ENCODE measurements at regions not wholly inside any gene's neighbourhood (a gene's known extent, or its start where the extent isn't known, plus 50 kb on each side); places are given as distances from the start of the nearest gene placed in this dataset.

DNA sequence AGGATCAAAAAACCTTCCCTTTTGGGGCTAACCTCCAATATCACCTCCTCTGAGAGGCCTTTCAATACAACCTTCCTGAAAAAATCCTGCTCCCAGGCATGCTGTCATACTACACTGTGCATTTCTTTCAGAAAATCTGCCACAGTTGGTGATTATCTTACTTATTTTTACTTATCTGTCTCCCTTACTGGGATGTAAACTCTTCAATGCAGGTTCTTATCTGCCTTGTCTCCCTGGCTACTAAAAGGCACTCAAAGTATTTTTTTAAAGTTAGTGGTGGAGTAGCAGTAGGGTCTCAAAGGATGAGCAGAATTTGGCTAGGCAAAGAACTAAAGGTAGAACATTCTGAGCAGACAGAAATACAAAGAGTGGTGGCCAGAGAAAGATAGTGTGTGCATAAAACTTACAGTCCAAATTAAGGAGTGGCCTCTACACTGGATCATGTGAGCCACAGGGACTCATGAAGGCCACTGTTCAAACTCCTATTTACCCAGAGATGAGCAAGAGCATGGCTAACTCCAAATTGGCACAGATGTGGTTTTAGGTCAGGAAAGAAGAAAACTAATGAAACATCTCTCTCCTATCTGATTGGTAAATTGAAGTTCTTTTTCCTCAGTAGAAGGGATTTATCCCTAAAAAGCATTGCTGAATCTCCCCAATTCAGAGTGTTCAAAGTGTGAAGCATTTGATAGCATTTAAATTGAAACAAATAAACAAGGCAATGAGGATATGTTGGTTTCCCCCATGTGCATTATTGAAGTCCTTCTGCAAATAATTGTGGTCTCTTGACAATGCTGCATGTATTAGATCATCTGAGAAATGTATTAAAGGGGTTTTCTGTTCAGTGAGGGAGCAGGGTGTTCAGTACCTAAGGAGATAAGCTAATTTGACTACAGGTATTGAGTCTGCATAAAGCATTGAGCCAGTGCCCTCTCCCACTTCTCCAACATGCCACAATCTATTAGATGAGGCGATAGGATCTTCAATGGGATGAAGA, 285.5 kb downstream of the MREG start (continued):
- TF ChIP-seq, protein P1, sequence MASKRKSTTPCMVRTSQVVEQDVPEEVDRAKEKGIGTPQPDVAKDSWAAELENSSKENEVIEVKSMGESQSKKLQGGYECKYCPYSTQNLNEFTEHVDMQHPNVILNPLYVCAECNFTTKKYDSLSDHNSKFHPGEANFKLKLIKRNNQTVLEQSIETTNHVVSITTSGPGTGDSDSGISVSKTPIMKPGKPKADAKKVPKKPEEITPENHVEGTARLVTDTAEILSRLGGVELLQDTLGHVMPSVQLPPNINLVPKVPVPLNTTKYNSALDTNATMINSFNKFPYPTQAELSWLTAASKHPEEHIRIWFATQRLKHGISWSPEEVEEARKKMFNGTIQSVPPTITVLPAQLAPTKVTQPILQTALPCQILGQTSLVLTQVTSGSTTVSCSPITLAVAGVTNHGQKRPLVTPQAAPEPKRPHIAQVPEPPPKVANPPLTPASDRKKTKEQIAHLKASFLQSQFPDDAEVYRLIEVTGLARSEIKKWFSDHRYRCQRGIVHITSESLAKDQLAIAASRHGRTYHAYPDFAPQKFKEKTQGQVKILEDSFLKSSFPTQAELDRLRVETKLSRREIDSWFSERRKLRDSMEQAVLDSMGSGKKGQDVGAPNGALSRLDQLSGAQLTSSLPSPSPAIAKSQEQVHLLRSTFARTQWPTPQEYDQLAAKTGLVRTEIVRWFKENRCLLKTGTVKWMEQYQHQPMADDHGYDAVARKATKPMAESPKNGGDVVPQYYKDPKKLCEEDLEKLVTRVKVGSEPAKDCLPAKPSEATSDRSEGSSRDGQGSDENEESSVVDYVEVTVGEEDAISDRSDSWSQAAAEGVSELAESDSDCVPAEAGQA (IDR thresholded peaks at IDR 0.05; ENCODE audit: low read depth), result no peak
- TF ChIP-seq, protein P1 (CRISPR knock-in tag; IDR thresholded peaks at IDR 0.05; ENCODE audit: borderline replicate concordance), result no peak
- TF ChIP-seq ZNF737 (CRISPR knock-in tag; IDR thresholded peaks at IDR 0.05; ENCODE audit: borderline replicate concordance), result no peak
- TF ChIP-seq RXRA (CRISPR knock-in tag; IDR thresholded peaks at IDR 0.05), result no peak
- no peak for TF ChIP-seq ZNF549 (CRISPR knock-in tag; IDR thresholded peaks at IDR 0.05)
- peak; percentile 54; the same call in 1 of the 2 replicates for TF ChIP-seq EHMT2 (IDR thresholded peaks at IDR 0.05; ENCODE audit: borderline replicate concordance, low read depth, low read length)
- TF ChIP-seq, protein P2, sequence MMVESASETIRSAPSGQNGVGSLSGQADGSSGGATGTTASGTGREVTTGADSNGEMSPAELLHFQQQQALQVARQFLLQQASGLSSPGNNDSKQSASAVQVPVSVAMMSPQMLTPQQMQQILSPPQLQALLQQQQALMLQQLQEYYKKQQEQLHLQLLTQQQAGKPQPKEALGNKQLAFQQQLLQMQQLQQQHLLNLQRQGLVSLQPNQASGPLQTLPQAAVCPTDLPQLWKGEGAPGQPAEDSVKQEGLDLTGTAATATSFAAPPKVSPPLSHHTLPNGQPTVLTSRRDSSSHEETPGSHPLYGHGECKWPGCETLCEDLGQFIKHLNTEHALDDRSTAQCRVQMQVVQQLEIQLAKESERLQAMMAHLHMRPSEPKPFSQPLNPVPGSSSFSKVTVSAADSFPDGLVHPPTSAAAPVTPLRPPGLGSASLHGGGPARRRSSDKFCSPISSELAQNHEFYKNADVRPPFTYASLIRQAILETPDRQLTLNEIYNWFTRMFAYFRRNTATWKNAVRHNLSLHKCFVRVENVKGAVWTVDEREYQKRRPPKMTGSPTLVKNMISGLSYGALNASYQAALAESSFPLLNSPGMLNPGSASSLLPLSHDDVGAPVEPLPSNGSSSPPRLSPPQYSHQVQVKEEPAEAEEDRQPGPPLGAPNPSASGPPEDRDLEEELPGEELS (CRISPR knock-in tag; IDR thresholded peaks at IDR 0.05), result 0 out of 2 replicates have a peak, but pooled peaks have one; percentile 27
- no peak for TF ChIP-seq TGIF2 (CRISPR knock-in tag; IDR thresholded peaks at IDR 0.05)
- peak in 1 of 2 experiments; percentile 78; a peak in 2 of 4 replicates for TF ChIP-seq EP300 (IDR thresholded peaks at IDR 0.05; ENCODE audit: low read depth in 2 of 2, low read length in 2 of 2)
- TF ChIP-seq EP300 (CRISPR knock-in tag; IDR thresholded peaks at IDR 0.05; ENCODE audit: borderline replicate concordance), result peak; percentile 13; the same call in 1 of the 2 replicates
- TF ChIP-seq TBX2 (CRISPR knock-in tag; IDR thresholded peaks at IDR 0.05; ENCODE audit: borderline replicate concordance), result 0 out of 2 replicates have a peak, but pooled peaks have one; percentile 30
- TF ChIP-seq ZHX1 (CRISPR knock-in tag; IDR thresholded peaks at IDR 0.05; ENCODE audit: low read depth), result no peak
- TF ChIP-seq MTF2 (CRISPR knock-in tag; IDR thresholded peaks at IDR 0.05; ENCODE audit: borderline replicate concordance), result no peak
- TF ChIP-seq FOXM1 (CRISPR knock-in tag; IDR thresholded peaks at IDR 0.05), result no peak
- TF ChIP-seq, protein P3, sequence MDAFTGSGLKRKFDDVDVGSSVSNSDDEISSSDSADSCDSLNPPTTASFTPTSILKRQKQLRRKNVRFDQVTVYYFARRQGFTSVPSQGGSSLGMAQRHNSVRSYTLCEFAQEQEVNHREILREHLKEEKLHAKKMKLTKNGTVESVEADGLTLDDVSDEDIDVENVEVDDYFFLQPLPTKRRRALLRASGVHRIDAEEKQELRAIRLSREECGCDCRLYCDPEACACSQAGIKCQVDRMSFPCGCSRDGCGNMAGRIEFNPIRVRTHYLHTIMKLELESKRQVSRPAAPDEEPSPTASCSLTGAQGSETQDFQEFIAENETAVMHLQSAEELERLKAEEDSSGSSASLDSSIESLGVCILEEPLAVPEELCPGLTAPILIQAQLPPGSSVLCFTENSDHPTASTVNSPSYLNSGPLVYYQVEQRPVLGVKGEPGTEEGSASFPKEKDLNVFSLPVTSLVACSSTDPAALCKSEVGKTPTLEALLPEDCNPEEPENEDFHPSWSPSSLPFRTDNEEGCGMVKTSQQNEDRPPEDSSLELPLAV (CRISPR knock-in tag; conservative IDR thresholded peaks at IDR 0.05; ENCODE audit: low read depth), result no peak
- no peak for TF ChIP-seq REL (CRISPR knock-in tag; conservative IDR thresholded peaks at IDR 0.05)

Data from HepG2 (cell line).